ENCODE measurements at regions not wholly inside any gene's neighbourhood (a gene's known extent, or its start where the extent isn't known, plus 50 kb on each side); places are given as distances from the start of the nearest gene placed in this dataset.

- Histone ChIP-seq H3K27me3 (no peaks in the 10 kb centered on the region), H3K27ac (no peak overlapping the region), H3K4me3 (no peak overlapping the region), H3K9me3 (no peaks in the 10 kb centered on the region), H3K4me1 (no peaks in the 10 kb centered on the region), H3K36me3 (no peaks in the 10 kb centered on the region)
- 26 to 50% (median 32%) methylated on average over 4 of the region's 4 CpGs for WGBS, 5 donors
- intact Hi-C loops (cut with DNase I; ENCODE audit: low total_unique reads): no loop called here
- TF ChIP-seq POLR2AphosphoS5 (IDR thresholded peaks at IDR 0.05) (no peak), CTCF (IDR thresholded peaks at IDR 0.05) (no peak), POLR2A (IDR thresholded peaks at IDR 0.05) (no peak), EP300 (IDR thresholded peaks at IDR 0.05) (no peak)
- DNase-seq: peak in 1 of 2 donors; percentile 10
Measured at GRCh38 chr4:45346816-45347435, 620.6 kb upstream of the GNPDA2 start.

DNA sequence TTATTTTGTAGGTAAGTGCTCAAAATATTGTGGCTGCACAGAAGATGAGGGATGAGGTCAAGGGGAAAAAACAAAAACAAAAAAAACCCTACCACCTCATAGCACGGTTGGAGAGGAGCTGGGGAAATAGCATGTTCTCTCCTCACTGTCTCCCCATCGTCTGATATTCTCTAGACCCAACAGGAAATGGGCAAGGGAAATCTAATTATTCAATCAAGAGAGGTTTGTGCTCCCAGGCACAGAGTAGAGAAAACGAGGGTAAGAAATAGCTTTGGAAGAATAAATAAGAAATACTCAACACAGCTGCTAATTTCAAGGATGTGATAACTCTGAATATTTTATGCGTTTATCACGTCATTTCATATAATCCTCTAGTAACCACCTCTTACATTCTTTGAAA is 619.2 kb upstream of the GNPDA2 start:
- no peak for DNase-seq
- Histone ChIP-seq H3K27me3 (no peaks in the 10 kb centered on the region), H3K9me3 (no peaks in the 10 kb centered on the region), H3K4me1 (no peaks in the 10 kb centered on the region), H3K36me3 (no peaks in the 10 kb centered on the region), H3K4me3 (no peak overlapping the region), H3K27ac (no peak overlapping the region)
- intact Hi-C loops (cut with DNase I; ENCODE audit: low total_unique reads): no loop called here
- TF ChIP-seq CTCF (IDR thresholded peaks at IDR 0.05) (no peak), POLR2A (IDR thresholded peaks at IDR 0.05) (no peak), EP300 (IDR thresholded peaks at IDR 0.05) (no peak), POLR2AphosphoS5 (IDR thresholded peaks at IDR 0.05) (no peak)
- WGBS, 5 donors: 62 to 69% (median 65%) methylated on average over 5 of the region's 5 CpGs

DNA sequence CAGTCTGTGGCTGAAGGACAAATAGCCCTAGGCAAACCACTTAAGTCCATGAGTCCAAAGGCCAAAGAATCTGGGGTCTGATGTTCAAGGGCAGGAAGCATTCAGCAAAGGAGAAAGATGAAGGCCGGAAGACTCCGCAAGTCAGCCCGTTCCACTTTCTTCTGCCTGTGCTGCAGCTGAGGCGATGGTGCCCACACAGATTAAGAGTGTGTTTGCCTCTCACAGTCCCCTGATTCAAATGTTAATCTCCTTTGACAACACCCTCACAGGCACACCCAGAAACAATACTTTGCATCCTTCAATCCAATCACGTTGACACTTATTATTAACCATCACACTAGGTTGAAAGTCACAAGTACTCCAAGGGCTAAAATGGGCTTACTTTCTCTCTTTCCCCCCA is 605.4 kb upstream of the GNPDA2 start:
- 71 to 79% (median 76%) methylated on average over 5 of the region's 5 CpGs for WGBS, 5 donors

GRCh38 chr4:45327544-45327943 is 601.2 kb upstream of the GNPDA2 start:
- no peaks in the 10 kb centered on the region for H3K9me3 ChIP-seq
- H3K27ac ChIP-seq: no peak overlapping the region
- no peak for DNase-seq
- H3K36me3 ChIP-seq: no peaks in the 10 kb centered on the region
- H3K4me1 ChIP-seq: no peaks in the 10 kb centered on the region
- TF ChIP-seq EP300 (IDR thresholded peaks at IDR 0.05) (no peak), POLR2A (IDR thresholded peaks at IDR 0.05) (no peak), CTCF (IDR thresholded peaks at IDR 0.05) (no peak), POLR2AphosphoS5 (IDR thresholded peaks at IDR 0.05) (no peak)
- no peak overlapping the region for H3K4me3 ChIP-seq
- no peaks in the 10 kb centered on the region for H3K27me3 ChIP-seq
- intact Hi-C loops (cut with DNase I; ENCODE audit: low total_unique reads): no loop called here

More for the DNA sequence above, 605.4 kb upstream of the GNPDA2 start:
- H3K9me3 ChIP-seq: no peaks in the 10 kb centered on the region
- no peak for DNase-seq
- intact Hi-C loops (cut with DNase I; ENCODE audit: low total_unique reads): no loop called here
- H3K27me3 ChIP-seq: no peaks in the 10 kb centered on the region
- no peak overlapping the region for H3K27ac ChIP-seq
- H3K4me3 ChIP-seq: no peak overlapping the region
- H3K4me1 ChIP-seq: no peaks in the 10 kb centered on the region
- H3K36me3 ChIP-seq: no peaks in the 10 kb centered on the region
- TF ChIP-seq EP300 (IDR thresholded peaks at IDR 0.05) (no peak), CTCF (IDR thresholded peaks at IDR 0.05) (no peak), POLR2AphosphoS5 (IDR thresholded peaks at IDR 0.05) (no peak), POLR2A (IDR thresholded peaks at IDR 0.05) (no peak)

Measured in stomach (tissue), 8 donors.